NCI-H460 (cell line): ENCODE measurements at regions not wholly inside any gene's neighbourhood (a gene's known extent, or its start where the extent isn't known, plus 50 kb on each side); places are given as distances from the start of the nearest gene placed in this dataset.
A peak's percentile ranks its signal among the peaks of the same experiment; 100 is the strongest.

Experiments used
- DNase-seq: peaks from one replicate; pipeline ENCODE4 v3.0.0-alpha.2; 2016; ENCODE audit warnings: low read depth; ENCODE audit errors: extremely low read depth

DNA sequence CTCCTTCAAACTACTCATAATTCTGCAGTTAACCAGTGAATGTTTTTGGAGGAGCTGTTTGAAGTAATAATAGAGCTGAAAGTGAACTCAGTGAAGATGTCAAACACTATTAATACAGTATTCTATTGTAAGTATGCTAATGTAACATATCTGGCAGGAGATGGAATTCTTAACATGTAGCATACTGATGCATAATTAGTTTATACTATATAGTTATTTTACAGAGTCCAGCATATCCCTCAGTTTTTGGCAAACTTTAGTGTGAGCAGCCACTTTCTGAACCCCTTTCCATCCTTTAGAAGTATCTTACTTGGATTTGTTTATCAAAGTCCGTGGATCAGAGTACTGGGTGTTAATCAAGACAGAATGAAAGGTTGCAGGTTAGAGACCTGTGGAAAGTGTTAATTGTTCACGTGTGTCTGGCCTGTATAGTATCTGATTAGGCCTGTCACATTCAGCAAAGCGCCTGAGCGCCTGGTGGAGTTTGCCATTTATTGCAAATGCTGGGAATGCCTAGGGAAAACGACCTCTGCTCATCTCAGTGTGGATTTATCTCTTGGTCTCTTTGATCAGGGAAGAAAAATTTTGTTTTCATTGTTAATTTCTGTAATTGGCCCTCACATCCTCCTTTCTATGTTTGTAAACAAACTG lies 251.7 kb upstream of the MAD2L1 start:
- DNase-seq = no peak

DNA sequence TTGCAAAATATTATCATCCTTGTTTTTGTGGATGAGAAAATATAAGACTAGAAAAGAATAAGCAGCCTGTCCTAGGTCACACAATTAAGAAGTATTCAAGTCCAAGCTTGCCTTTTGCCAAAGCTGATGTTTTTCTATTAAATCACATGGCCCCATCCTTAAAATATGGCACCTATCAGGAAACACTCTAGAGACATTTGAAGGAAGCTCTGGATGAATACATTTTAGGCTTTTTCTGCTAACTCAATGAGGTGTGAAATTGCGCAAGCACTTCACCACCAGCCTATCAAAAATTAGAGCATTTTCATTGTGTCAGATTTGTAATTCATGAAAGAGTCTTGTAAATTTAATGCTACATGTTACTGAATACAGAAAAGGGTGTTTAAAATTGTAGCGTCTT lies 251.1 kb upstream of the MAD2L1 start:
- no peak for DNase-seq

DNA sequence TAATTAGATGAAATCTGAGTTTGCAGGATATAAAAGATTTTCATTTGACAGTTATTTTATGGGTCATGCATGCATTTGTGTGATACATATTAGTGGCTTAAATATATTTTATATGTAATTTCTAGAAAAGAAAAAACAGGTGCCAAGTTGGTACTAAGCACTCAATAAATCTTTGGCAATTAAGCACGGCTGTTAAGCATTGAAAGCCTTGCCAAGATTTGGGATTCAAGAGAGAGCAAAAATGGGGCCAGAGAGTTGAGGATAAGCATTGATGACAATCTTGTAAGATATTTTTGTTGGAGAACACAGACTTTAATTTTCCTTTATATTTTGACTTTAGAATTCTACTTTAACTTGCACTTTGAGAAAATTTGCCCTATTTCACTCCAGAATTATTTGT lies 249.8 kb upstream of the MAD2L1 start:
- DNase-seq = no peak

DNA sequence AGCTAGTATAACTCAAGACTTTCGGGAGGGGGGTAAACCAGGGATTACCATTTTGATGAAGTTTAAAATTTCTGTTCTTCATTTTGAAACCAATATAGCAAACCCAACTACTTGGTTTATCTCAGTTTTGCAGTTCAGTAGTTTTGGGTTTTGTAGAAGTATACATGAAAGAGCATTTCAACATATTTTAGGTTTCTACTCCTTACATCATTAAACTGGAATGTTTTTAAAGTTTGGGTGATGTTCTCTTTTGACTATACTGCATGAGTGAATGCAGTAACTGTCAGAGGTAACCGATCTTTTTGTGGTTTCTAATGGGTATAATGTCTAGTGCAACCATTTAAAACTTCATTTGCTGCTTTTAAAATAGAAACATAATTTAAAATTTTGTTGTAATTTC lies 248.3 kb upstream of the MAD2L1 start:
- DNase-seq = no peak

DNA sequence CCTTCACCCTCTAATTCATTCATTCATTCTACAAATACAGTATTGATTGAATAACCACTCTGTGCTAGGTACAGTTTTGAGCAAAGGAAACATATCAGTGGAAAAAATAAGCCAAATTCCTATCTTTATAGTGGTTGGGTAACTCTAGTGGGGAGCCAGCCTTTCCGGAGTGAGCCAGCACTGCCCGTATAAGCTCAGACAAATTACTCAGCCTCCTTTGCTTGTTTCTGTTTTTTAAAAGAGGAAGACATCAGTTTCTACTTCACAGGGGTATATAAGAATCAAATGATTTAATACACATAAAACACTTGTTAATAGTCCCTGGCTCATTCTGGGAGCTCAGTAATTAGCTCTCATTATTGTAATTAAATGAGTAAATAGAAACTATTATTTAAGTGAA lies 238.2 kb upstream of the MAD2L1 start:
- DNase-seq = no peak

DNA sequence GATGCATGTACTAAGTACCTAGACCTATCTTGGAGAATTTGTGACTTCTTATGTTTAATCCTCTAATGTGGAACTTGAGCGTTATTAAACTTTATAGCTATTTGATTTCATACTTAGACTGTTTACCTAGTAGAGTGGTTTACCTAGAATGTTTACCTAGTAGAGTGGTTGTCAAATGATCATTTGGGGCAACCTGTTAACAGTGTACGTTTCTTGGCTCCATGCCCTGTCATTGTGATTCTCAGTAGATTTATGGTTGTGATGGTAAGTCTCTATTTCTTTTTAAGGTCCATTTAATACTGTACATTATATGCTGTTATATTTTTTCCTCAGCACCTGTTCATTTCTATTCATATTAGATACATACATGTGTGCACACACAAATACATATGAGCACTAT lies 233.0 kb upstream of the MAD2L1 start:
- no peak for DNase-seq

DNA sequence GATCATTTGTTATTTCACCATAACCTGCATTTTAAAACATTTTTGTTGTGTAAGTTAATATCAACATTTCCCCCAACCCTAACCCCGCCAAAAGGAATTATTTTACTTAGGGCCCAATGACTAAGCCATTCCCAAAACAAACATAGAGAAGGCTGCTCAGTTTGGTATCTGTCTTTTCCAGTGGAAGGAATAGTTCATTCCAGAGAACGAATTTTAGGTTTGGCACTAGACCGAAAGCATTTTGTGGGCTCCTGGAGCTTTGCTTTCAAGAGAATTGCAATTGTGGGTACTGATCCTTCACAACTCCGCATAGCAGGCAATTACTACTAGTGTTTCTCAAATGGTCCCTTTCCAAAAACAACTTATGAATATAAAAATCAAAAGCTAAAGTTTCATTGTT lies 226.7 kb upstream of the MAD2L1 start:
- DNase-seq = no peak

DNA sequence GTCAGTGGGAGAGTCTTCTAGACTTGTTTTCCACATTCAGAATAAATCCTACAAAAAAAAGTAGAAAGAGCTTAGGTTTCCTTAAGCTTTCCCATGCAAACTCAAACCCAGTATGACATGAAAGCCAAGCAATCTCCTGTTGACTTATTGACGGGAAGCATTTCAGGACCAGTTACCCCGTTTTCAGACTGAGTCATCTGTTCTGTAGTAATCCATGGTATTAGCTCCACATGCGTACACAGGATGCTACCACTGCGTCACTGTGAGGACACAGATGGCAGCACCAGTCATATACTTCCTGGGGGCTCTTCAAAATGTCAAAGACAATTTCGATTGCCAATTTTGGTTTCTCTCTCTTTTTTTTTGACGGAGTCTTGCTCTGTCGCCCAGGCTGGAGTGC lies 224.9 kb upstream of the MAD2L1 start:
- DNase-seq = no peak

DNA sequence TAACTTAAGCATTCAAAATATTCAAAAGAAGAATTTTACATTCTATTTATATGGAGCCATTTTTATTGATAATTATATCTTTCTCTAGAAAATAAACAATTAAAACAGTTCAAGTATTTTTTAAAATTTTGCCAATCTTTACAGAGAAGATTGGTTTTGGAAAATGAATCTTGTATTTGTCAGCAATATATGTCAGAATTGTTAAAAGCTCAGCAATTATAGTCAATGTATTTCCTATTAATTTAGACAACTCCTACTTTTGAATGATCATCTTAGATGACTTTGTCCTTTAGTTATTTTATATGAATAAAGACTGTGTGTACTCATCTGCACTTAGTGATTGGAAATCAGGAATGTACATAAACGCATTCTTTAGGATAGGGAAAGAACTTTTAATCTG lies 223.9 kb upstream of the MAD2L1 start:
- DNase-seq = no peak

DNA sequence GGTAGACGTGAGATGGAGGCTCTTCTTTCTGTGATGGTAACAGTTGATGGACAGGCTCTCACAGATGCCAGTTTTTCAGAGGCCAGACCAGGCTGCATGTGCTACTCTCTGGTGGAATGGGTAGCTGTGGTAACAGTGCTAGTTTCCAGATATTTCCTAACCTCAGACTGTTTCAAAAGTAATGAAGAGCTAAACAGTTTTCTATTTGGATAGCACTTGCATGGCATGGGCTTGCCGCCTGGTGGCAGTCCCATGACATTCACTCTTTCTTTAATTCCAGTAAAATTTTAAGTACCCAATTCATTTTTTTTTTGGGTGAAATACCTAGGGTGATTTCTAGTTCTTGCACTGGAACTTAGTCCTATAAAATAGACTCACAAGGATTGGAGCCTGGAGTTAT lies 220.2 kb upstream of the MAD2L1 start:
- DNase-seq = no peak

DNA sequence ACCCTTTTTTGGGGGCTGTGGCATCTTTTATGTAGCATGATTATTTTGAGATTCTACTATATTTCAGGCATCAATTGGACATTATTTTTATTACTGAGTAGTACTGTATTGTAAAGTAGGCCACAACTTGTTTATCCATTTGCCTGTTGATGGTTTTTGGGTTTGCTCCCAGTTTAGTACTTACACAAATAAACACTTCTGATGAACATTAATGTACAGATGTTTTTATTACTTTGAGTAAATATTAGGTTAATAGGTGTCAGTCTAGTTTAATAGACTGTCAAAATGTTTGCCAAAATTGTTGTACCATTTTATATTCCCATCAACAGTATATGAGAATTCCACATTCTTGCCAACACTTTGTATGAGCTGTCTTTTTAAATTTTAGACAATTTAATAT lies 214.9 kb upstream of the MAD2L1 start:
- no peak for DNase-seq

DNA sequence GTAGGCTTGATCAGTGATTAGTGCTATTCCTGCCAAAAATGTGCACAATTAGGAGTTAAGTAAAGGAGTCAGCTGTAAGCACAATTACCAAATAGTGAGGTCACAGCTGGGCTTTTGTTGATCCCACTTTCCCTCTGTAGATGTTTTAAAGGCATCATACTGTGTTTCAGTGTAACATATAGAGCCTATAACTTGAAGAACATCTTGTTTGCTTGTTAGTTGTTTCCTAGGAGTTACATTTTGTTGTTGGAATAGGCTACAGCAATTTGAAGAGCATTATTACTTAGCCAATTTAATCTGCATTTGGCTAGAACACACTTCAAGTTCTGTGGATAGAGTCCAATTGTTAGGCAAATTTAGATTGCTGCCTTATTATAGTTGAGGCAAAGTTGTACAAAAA lies 210.7 kb upstream of the MAD2L1 start:
- no peak for DNase-seq

DNA sequence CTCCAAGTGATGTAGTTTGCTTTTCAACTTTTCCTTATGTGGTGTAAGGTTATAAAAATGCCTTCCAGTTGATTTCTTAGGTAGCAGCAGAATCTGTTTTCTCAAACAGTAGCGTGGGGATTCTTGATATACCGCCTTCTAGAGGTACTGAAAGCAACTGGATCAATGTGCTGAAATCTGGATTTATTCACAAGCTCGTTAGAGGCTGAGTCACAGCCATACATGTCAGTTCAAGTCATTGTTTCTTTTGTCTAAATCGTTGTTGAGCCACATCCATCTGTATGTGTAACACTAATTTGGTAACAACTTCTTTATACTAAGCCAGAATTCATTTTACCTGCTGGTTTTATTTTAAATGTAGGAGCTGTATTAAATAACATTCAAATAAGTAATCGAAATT lies 200.0 kb upstream of the MAD2L1 start:
- no peak for DNase-seq

DNA sequence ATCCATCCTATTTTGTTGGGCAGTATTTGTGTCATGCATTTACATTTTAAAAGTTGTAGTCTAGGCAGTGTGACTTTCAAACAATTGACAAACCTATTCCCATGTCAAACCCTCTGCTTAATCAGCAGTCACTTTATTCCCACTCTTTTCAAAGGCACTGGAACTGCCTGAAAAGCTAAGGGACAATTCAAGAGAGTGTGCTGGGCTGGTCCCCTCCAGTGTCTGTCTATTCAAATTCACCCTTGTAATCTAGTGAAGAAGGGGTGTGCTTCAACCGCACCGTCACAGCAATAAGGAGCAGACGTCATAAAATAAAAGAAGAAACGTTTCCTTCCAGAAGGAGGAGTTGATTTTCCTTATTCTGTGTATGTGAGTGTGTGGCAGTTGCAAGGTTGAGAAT lies 197.0 kb upstream of the MAD2L1 start:
- no peak for DNase-seq

DNA sequence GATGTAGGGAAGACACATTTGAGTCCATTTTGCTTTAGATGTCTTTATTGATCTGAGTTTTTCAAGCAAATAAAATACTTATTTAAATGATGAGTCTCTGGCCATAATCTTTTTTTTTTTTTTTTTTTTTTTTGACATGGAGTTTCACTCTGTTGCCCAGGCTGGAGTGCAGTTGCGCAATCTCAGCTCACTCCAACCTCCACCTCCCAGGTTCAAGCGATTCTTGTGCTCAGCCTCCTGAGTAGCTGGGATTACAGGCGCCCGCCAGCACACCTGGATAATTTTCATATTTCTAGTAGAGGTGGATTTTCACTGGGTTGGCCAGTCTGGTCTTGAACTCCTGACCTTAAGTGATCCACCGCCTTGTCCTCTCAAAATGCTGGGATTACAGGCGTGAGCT lies 194.5 kb upstream of the MAD2L1 start:
- DNase-seq = no peak

DNA sequence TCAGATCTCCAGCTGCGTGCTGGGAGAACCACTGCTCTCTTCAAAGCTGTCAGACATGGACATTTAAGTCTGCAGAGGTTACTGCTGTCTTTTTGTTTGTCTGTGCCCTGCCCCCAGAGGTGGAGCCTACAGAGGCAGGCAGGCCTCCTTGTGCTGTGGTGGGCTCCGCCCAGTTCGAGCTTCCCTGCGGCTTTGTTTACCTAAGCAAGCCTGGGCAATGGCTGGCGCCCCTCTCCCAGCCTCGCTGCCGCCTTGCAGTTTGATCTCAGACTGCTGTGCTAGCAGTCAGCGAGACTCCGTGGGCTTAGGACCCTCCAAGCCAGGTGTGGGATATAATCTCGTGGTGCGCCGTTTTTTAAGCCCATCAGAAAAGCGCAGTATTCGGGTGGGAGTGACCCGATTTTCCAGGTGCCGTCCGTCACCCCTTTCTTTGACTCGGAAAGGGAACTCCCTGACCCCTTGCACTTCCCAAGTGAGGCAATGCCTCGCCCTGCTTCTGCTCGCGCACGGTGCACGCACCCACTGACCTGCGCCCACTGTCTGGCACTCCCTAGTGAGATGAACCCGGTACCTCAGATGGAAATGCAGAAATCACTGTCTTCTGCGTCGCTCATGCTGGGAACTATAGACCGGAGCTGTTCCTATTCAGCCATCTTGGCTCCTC lies 189.6 kb upstream of the MAD2L1 start:
- peak; percentile 9 for DNase-seq

DNA sequence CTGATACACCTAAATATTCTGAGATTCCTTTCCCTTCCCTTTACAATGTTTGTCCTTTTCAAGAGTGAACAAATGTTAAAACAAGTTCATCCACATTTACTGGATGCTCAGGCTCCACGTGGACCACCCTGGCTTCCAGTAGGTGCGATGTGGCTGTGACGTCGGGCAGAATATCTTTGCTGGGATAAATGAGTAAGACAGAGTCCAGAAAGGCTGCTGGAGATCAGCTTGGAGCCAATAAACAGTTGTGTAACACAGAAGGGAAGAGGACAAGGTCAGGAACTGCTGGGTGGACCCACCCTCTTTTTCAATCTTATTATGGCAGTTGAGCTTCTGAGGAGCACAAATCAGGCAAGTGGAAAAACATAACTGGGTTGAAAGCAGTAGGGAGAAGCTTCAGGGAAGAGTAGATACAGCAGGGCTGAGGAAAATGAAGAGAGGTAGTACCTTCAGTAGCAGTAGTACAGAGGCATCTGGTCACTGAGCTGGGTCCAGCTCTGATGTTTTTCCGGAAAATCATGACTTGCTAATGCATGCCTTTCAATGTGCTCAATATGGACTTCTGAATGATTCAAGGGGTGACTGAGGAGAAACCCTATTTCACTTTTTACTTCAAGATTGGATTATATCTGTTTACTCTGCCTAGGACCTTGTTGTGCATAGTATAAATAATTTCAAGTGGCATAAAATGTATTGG lies 171.8 kb upstream of the MAD2L1 start:
- DNase-seq = no peak

DNA sequence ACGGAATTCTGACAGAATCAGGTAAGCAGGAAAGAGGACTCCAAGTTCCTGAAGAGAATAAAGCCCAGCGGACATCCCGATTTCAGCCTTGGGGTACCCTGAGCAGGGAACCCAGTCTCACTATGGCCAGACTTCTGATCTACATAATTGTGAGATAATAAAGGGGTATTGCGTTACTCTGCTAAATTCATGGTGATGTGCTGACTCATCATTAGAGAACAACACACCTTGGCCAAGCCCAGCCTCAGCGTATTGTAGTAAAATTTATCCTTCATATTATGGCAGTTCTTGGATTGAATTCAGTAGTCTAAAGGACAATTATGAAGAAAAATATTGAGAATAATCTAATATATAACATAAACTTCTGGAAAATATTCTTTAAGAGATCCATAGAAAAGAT lies 170.2 kb upstream of the MAD2L1 start:
- DNase-seq = no peak

DNA sequence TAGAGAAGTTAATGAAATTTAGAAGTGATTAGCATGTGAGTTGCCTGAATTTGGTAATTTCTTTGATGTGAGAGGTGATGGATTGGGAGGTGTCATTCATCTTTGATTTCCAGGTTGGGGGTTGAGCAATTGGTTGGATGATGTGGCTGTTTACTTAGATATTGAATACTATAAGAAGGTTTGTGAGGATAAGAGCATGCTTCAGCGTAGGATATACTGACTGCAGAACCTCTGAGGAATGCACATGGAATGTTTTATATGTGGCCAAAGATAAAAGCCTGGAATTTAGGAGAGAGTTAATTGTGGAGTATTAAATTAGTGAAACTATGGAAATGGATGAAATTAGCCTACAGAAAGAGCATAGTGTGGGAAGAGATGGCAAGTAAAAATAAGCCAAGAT lies 165.4 kb upstream of the MAD2L1 start:
- no peak for DNase-seq

DNA sequence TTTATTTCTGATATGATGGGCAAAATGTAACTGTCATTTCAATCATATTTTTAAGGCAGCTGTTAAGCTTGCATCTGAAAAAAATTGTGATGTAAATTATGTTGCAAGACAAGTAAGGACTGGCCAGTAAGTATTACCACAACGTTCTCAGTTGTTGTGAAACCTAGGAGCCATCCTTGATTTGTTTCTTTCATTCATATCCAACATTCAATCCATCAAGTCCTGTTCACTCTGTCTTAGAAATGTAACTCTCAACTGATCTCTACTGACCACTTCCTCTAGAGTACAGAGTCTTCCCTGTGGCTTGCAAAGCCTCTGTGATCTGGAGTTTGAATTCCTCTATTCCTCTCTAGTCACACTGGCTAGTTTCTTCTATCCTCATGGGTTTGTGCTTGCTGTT lies 161.4 kb upstream of the MAD2L1 start:
- no peak for DNase-seq

DNA sequence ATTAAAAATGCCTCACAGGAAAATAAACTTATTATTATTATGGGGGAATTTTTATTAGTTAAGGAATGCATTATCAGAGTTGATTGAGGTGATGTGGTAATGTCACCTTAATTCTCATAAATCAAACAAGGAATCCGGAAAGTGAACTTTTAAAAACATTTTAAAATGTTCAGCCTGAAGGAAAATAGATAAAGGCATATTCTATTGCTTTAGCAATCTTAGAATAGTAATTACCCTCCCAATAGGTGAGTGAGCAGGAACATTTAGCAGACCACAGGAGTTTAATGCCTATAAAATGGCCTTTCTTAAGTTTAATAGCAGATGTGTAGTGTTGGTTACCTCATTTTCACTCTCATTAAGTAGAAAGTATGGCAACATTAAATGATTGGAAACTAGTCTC lies 160.9 kb upstream of the MAD2L1 start:
- no peak for DNase-seq

DNA sequence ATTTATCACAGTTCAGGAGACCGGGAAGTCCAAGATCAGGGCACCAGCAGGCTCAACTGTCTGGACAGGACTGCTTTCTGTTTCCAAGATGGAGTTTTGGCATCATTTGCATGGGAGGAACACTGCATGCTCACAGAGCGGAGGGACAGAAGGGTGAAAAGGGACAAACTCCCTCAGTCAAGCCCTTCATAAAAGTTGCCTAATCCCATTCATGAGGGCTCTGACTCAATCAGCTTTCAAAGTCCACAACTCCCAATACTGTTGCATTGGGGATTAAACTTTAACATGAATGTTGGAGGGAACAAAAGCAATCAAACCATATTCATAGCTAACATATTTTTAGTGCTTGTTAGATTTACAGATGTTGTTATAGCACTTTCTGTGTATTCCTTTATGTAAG lies 158.9 kb upstream of the MAD2L1 start:
- DNase-seq = no peak
